MCF 10A (cell line): ENCODE measurements at regions not wholly inside any gene's neighbourhood (a gene's known extent, or its start where the extent isn't known, plus 50 kb on each side); places are given as distances from the start of the nearest gene placed in this dataset.

ENCODE experiments used
- BruUV-seq: library from RNA; stranded (reverse); fragments of 400-500 nt; replicated peaks from 2 replicates; lab custom pipeline; 2021; lab: Mats Ljungman, UMichigan
- CTCF ChIA-PET: fragments of 300-600 bp; sonication (Branson Sonifier 250); formaldehyde crosslinking; extraction: SDS; loops from one replicate; lab custom pipeline; 2021; ENCODE audit warnings: antibody characterized with exemption, inconsistent platforms; lab: Yijun Ruan, JAX
- POLR2A ChIA-PET: fragments of 300-600, 350-650 bp; sonication (Branson Sonifier 250); formaldehyde crosslinking; extraction: SDS; loops from one replicate; lab custom pipeline; 2020; ENCODE audit warnings: antibody characterized with exemption, inconsistent platforms; lab: Yijun Ruan, JAX
- DNase-seq: peaks from one replicate; pipeline ENCODE4 v3.0.0-alpha.2; 2018; ENCODE audit not compliant: unreplicated experiment
- H3K27ac Mint-ChIP-seq: one replicate; pipeline ENCODE4 v1.8.0; 2022; ENCODE audit warnings: mild to moderate bottlenecking, low read depth, mixed read lengths; ENCODE audit not compliant: unreplicated experiment
- H3K27me3 Mint-ChIP-seq: one replicate; pipeline ENCODE4 v1.8.0; 2022; ENCODE audit warnings: mixed read lengths; ENCODE audit not compliant: insufficient read depth, unreplicated experiment
- H3K36me3 Mint-ChIP-seq: one replicate; pipeline ENCODE4 v1.8.0; 2022; ENCODE audit warnings: mild to moderate bottlenecking, moderate library complexity, mixed read lengths; ENCODE audit not compliant: insufficient read depth, unreplicated experiment
- H3K4me1 Mint-ChIP-seq: one replicate; pipeline ENCODE4 v1.8.0; 2022; ENCODE audit warnings: mixed read lengths; ENCODE audit not compliant: insufficient read depth, unreplicated experiment
- H3K4me3 Mint-ChIP-seq: one replicate; pipeline ENCODE4 v1.8.0; 2022; ENCODE audit warnings: mild to moderate bottlenecking, moderate library complexity, mixed read lengths; ENCODE audit not compliant: unreplicated experiment
- H3K9me3 Mint-ChIP-seq: one replicate; pipeline ENCODE4 v1.8.0; 2022; ENCODE audit warnings: mixed read lengths; ENCODE audit not compliant: unreplicated experiment
- intact Hi-C: fragments of 100-400 bp; cut with micrococcal nuclease; formaldehyde crosslinking; loops from 2 replicates; pipeline ENCODE4 v1.14.1; 2022
- TF ChIP-seq, protein P1 (sequence below): fragments of 200-600 bp; IDR thresholded peaks from one replicate; pipeline ENCODE4 v1.8.0; 2022; ENCODE audit warnings: antibody characterized with exemption, mild to moderate bottlenecking; ENCODE audit not compliant: unreplicated experiment

GRCh38 chr15:39092354-39092753 is 488.5 kb upstream of the THBS1 start:
- no peaks in the 10 kb centered on the region for H3K27me3 Mint-ChIP-seq
- TF ChIP-seq, protein P1, sequence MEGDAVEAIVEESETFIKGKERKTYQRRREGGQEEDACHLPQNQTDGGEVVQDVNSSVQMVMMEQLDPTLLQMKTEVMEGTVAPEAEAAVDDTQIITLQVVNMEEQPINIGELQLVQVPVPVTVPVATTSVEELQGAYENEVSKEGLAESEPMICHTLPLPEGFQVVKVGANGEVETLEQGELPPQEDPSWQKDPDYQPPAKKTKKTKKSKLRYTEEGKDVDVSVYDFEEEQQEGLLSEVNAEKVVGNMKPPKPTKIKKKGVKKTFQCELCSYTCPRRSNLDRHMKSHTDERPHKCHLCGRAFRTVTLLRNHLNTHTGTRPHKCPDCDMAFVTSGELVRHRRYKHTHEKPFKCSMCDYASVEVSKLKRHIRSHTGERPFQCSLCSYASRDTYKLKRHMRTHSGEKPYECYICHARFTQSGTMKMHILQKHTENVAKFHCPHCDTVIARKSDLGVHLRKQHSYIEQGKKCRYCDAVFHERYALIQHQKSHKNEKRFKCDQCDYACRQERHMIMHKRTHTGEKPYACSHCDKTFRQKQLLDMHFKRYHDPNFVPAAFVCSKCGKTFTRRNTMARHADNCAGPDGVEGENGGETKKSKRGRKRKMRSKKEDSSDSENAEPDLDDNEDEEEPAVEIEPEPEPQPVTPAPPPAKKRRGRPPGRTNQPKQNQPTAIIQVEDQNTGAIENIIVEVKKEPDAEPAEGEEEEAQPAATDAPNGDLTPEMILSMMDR, result no peak
- no peak overlapping the region for H3K27ac Mint-ChIP-seq
- ChIA-PET CTCF (interaction anchor here (0.6 kb wide), 1 partner anchor 24 kb away, joined by 3 read pairs; no protein-coding TSS in a partner anchor), POLR2A (interaction anchor here (0.6 kb wide), 1 partner anchor 793 kb away, joined by 3 read pairs; no protein-coding TSS in a partner anchor)
- H3K4me1 Mint-ChIP-seq, result no peaks in the 10 kb centered on the region
- intact Hi-C loops, result no loop called here
- no peaks in the 10 kb centered on the region for H3K9me3 Mint-ChIP-seq
- H3K4me3 Mint-ChIP-seq, result no peak overlapping the region
- no TSS peak for BruUV-seq
- no peaks in the 10 kb centered on the region for H3K36me3 Mint-ChIP-seq
- DNase-seq, result no peak

- no peak for DNase-seq
- no peak overlapping the region for H3K4me3 Mint-ChIP-seq
- no peaks in the 10 kb centered on the region for H3K27me3 Mint-ChIP-seq
- TF ChIP-seq, protein P1, result no peak
- POLR2A ChIA-PET, result no interaction called here
- intact Hi-C loops, result no loop called here
- CTCF ChIA-PET, result no interaction called here
- no TSS peak for BruUV-seq
- no peak overlapping the region for H3K27ac Mint-ChIP-seq
- no peaks in the 10 kb centered on the region for H3K36me3 Mint-ChIP-seq
- no peaks in the 10 kb centered on the region for H3K4me1 Mint-ChIP-seq
- H3K9me3 Mint-ChIP-seq, result no peaks in the 10 kb centered on the region
Measured at GRCh38 chr15:39092761-39093160, 488.1 kb upstream of the THBS1 start.

DNA sequence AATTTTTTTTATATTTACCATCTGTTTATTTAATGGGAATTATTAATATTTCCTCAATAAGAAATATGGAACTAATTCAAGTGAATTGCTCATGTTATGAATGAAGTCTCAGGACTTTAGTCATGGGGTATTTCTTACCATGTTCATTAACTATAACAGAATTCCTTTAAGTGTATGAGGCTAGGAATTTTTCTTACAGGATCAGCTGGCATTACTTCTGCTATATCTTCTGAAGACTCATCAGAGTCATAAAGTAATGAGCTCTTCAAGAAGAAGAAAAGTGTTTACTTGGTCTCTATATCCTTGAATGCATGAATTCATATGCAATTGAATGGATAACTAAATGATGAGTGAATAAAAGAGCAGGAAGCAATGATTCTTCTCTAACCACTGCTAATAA is 486.8 kb upstream of the THBS1 start:
- Mint-ChIP-seq H3K4me3 (no peak overlapping the region), H3K4me1 (no peaks in the 10 kb centered on the region), H3K27me3 (no peaks in the 10 kb centered on the region), H3K36me3 (no peaks in the 10 kb centered on the region), H3K9me3 (no peaks in the 10 kb centered on the region), H3K27ac (no peak overlapping the region)
- intact Hi-C loops, result no loop called here
- POLR2A ChIA-PET, result no interaction called here
- DNase-seq, result no peak
- BruUV-seq, result no TSS peak
- TF ChIP-seq, protein P1, result no peak
- CTCF ChIA-PET, result no interaction called here

DNA sequence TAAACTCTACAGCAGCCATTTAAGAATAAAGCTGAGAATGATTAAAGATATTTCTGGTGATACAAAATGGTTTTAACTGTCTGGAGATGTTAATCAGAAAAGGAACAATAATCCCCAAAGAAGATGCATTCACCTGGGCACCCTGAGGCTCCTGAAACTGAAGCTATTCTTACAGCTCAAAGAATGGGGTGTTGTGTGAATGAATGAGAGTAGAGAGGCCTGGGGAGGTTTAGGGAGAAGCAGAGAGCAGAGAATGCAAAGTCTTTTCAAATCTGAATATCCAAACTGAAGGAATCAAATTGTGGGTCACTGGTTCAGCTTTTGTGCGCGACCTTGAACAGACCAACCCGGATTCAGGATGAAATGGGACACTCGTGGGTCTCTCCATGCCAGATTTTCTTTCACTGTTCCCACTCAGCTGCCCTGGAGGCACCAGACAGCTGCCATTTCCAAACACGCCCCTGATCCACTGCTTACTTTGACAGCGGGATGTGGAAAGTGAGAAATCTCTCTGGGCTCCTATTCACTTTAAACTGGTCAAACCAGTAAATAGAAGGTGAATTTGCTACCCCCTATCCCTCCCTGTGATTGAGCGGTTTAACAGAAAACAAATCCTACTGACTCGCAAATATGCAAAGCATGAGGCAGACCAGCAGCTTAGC is 485.5 kb upstream of the THBS1 start:
- no peak overlapping the region for H3K4me3 Mint-ChIP-seq
- H3K27me3 Mint-ChIP-seq, result no peaks in the 10 kb centered on the region
- no peak overlapping the region for H3K27ac Mint-ChIP-seq
- no peak for DNase-seq
- H3K4me1 Mint-ChIP-seq, result no peaks in the 10 kb centered on the region
- TF ChIP-seq, protein P1, result no peak
- ChIA-PET CTCF (interaction anchor here (0.6 kb wide), 2 partner anchors 124 to 281 kb away, joined by 3 read pairs; no protein-coding TSS in a partner anchor), POLR2A (no interaction called here)
- H3K9me3 Mint-ChIP-seq, result no peaks in the 10 kb centered on the region
- H3K36me3 Mint-ChIP-seq, result no peaks in the 10 kb centered on the region
- intact Hi-C loops, result no loop called here
- no TSS peak for BruUV-seq
